ENCODE measurements at regions not wholly inside any gene's neighbourhood (a gene's known extent, or its start where the extent isn't known, plus 50 kb on each side); places are given as distances from the start of the nearest gene placed in this dataset.

DNA sequence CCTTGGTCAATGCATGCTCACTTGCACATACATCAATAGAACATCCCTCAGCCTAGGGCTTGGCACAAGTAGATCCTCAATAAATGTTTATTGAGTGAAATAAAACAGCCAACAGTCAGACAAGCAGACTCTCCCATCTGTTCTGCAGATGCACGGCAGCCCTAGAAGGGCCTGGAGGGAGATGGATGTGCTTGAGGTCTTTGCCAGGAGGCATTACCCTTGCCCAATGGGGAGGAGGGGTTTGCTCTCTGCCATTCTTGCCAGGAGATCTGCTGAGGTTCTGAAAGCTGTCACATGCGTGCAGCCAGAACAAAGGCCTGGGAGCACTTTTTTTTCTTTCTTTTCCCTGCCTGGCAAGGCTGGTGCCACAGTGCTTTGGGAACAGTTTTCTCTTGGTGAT is 349.3 kb upstream of the THRB start:
- no peaks in the 10 kb centered on the region for H3K4me1 ChIP-seq (ENCODE audit: insufficient read depth)
- in situ Hi-C loops (cut with MboI), result no loop called here
- WGBS, 2 experiments (ENCODE audit: low coverage in 1 of 2, low lambda C conversion rate in 2 of 2, missing lambda C conversion rate in 2 of 2), result 0 to 3% methylated on average over 2 of the region's 2 CpGs
- H3K4me2 ChIP-seq (ENCODE audit: unreplicated experiment), result no peak overlapping the region
- DNase-seq, result no peak
- no peak overlapping the region for H3K4me3 ChIP-seq
- no peaks in the 10 kb centered on the region for H3F3A ChIP-seq (ENCODE audit: insufficient read depth)
- no peaks in the 10 kb centered on the region for H3K36me3 ChIP-seq (ENCODE audit: low read depth)
- H3K9me3 ChIP-seq (ENCODE audit: low read depth), result no peaks in the 10 kb centered on the region
- no peak overlapping the region for H3K27ac ChIP-seq
- no peak overlapping the region for H3K9ac ChIP-seq
- no peaks in the 10 kb centered on the region for H4K20me1 ChIP-seq (ENCODE audit: insufficient read depth)
- H2AFZ ChIP-seq, result no peak overlapping the region
- H3K79me2 ChIP-seq (ENCODE audit: insufficient read depth), result no peaks in the 10 kb centered on the region
- no peaks in the 10 kb centered on the region for H3K27me3 ChIP-seq (replicated peaks; ENCODE audit: insufficient read depth)
- H3K9me2 ChIP-seq (ENCODE audit: insufficient read depth), result no peaks in the 10 kb centered on the region
- TF ChIP-seq EZH2 (IDR thresholded peaks at IDR 0.05; ENCODE audit: insufficient read depth, poor library complexity, severe bottlenecking), result no peak
- no peak for TF ChIP-seq EZH2phosphoT487 (IDR thresholded peaks at IDR 0.05; ENCODE audit: insufficient read depth, low read depth)

DNA sequence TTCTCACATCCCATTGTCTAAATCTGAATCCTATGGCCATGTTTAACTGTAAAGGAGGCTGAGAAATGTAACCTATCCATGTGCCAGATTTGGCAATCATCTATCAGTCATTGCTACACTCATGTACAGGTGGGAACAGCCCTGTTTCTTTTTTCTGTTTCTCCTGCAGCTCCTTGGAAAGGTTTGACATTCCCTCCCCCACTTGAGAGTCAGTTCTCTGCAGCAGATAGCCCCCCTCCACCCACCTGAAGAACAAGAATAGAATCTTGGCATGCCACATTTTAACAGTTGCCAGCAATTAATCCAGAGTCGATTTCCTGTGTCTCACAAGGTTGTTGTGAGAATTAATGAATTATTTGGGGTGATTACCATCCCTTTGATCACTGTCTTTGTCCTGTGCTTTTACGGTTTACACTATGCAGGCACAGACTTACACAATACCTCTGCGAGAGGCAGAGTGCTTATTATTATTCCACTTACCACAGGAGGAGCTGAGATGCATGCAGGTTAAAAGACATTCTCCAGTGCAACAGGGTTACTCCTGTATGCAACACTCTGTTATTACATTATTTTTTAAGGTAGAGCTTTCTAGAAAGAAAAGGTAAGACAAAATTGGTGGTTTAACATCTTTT is 351.0 kb upstream of the THRB start:
- Histone ChIP-seq H3K36me3 (ENCODE audit: low read depth) (no peaks in the 10 kb centered on the region), H3K27me3 (replicated peaks; ENCODE audit: insufficient read depth) (no peaks in the 10 kb centered on the region), H3K79me2 (ENCODE audit: insufficient read depth) (no peaks in the 10 kb centered on the region), H3F3A (ENCODE audit: insufficient read depth) (no peaks in the 10 kb centered on the region), H3K4me2 (ENCODE audit: unreplicated experiment) (no peak overlapping the region), H4K20me1 (ENCODE audit: insufficient read depth) (no peaks in the 10 kb centered on the region), H3K9me3 (ENCODE audit: low read depth) (no peaks in the 10 kb centered on the region), H3K27ac (no peak overlapping the region), H3K9me2 (ENCODE audit: insufficient read depth) (no peaks in the 10 kb centered on the region), H2AFZ (no peak overlapping the region), H3K9ac (no peak overlapping the region), H3K4me1 (ENCODE audit: insufficient read depth) (no peaks in the 10 kb centered on the region), H3K4me3 (no peak overlapping the region)
- no peak for TF ChIP-seq EZH2phosphoT487 (IDR thresholded peaks at IDR 0.05; ENCODE audit: insufficient read depth, low read depth)
- TF ChIP-seq EZH2 (IDR thresholded peaks at IDR 0.05; ENCODE audit: insufficient read depth, poor library complexity, severe bottlenecking), result no peak
- in situ Hi-C loops (cut with MboI), result no loop called here
- 20 to 25% methylated on average over 3 of the region's 3 CpGs for WGBS, 2 experiments (ENCODE audit: low coverage in 1 of 2, low lambda C conversion rate in 2 of 2, missing lambda C conversion rate in 2 of 2)
- no peak for DNase-seq

- Histone ChIP-seq H4K20me1 (ENCODE audit: insufficient read depth) (no peaks in the 10 kb centered on the region), H3K27me3 (replicated peaks; ENCODE audit: insufficient read depth) (no peaks in the 10 kb centered on the region), H2AFZ (no peak overlapping the region), H3K9me3 (ENCODE audit: low read depth) (no peaks in the 10 kb centered on the region), H3K4me1 (ENCODE audit: insufficient read depth) (no peaks in the 10 kb centered on the region), H3K9ac (no peak overlapping the region), H3K4me3 (no peak overlapping the region), H3K4me2 (ENCODE audit: unreplicated experiment) (no peak overlapping the region), H3F3A (ENCODE audit: insufficient read depth) (no peaks in the 10 kb centered on the region), H3K9me2 (ENCODE audit: insufficient read depth) (no peaks in the 10 kb centered on the region), H3K79me2 (ENCODE audit: insufficient read depth) (no peaks in the 10 kb centered on the region), H3K36me3 (ENCODE audit: low read depth) (no peaks in the 10 kb centered on the region), H3K27ac (no peak overlapping the region)
- in situ Hi-C loops (cut with MboI), result no loop called here
- WGBS, 2 experiments (ENCODE audit: low coverage in 1 of 2, low lambda C conversion rate in 2 of 2, missing lambda C conversion rate in 2 of 2), result 0% methylated on average over 1 of the region's 1 CpG
- DNase-seq, result no peak
- TF ChIP-seq EZH2phosphoT487 (IDR thresholded peaks at IDR 0.05; ENCODE audit: insufficient read depth, low read depth), result no peak
Measured at GRCh38 chr3:24846286-24846860, 351.7 kb upstream of the THRB start.

DNA sequence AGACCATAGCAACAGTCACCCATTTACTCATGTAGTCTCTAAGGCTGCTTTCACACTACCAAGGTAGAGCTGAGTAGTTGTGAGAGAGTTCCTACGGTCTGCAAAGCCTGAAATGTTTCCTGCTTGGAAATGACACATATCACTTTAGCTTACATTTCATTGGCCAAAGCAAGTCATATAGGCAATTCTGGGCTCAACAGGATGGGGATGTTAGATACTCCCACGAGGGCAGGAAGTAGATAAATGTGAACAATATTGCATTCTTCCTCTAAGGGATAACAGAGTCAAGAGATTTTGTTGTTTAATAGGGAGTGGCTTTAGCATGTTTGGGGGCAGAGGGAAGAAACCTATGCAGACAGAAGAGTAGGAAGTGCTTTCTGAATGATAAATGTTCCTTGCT is 355.6 kb upstream of the THRB start:
- no peaks in the 10 kb centered on the region for H3K9me3 ChIP-seq (ENCODE audit: low read depth)
- H3K36me3 ChIP-seq (ENCODE audit: low read depth), result no peaks in the 10 kb centered on the region
- no peak overlapping the region for H3K9ac ChIP-seq
- no peak overlapping the region for H3K4me2 ChIP-seq (ENCODE audit: unreplicated experiment)
- 16 to 23% methylated on average over 2 of the region's 2 CpGs for WGBS, 2 experiments (ENCODE audit: low coverage in 1 of 2, low lambda C conversion rate in 2 of 2, missing lambda C conversion rate in 2 of 2)
- H3F3A ChIP-seq (ENCODE audit: insufficient read depth), result no peaks in the 10 kb centered on the region
- no peaks in the 10 kb centered on the region for H4K20me1 ChIP-seq (ENCODE audit: insufficient read depth)
- no peak overlapping the region for H3K27ac ChIP-seq
- H2AFZ ChIP-seq, result no peak overlapping the region
- no peaks in the 10 kb centered on the region for H3K27me3 ChIP-seq (replicated peaks; ENCODE audit: insufficient read depth)
- no peaks in the 10 kb centered on the region for H3K9me2 ChIP-seq (ENCODE audit: insufficient read depth)
- no peaks in the 10 kb centered on the region for H3K79me2 ChIP-seq (ENCODE audit: insufficient read depth)
- no peak for DNase-seq
- no peak for TF ChIP-seq EZH2 (IDR thresholded peaks at IDR 0.05; ENCODE audit: insufficient read depth, poor library complexity, severe bottlenecking)
- no peak for TF ChIP-seq EZH2phosphoT487 (IDR thresholded peaks at IDR 0.05; ENCODE audit: insufficient read depth, low read depth)
- no peak overlapping the region for H3K4me3 ChIP-seq
- no peaks in the 10 kb centered on the region for H3K4me1 ChIP-seq (ENCODE audit: insufficient read depth)
- in situ Hi-C loops (cut with MboI), result no loop called here

Data from GM23248 (cell line).